ENCODE measurements at regions not wholly inside any gene's neighbourhood (a gene's known extent, or its start where the extent isn't known, plus 50 kb on each side); places are given as distances from the start of the nearest gene placed in this dataset.

- no peak for DNase-seq (ENCODE audit: low spot score in 2 of 2)
- Mint-ChIP-seq H3K4me1 (no peaks in the 10 kb centered on the region), H3K9me3 (peaks cover 6% of the 10 kb centered on the region), H3K36me3 (no peaks in the 10 kb centered on the region), H3K27ac (no peak overlapping the region), H3K4me3 (no peak overlapping the region)
- ATAC-seq: no peak
These were observed 318.5 kb downstream of the BLID start for GRCh38 chr11:121797496-121797895.

- Mint-ChIP-seq H3K36me3 (no peaks in the 10 kb centered on the region), H3K9me3 (peaks cover 6% of the 10 kb centered on the region), H3K4me3 (no peak overlapping the region), H3K4me1 (no peaks in the 10 kb centered on the region), H3K27ac (no peak overlapping the region)
- DNase-seq (ENCODE audit: low spot score in 2 of 2) (no peak), ATAC-seq (no peak)
These were observed 320.8 kb downstream of the BLID start for GRCh38 chr11:121795174-121795573.

- H3K36me3 Mint-ChIP-seq: no peaks in the 10 kb centered on the region
- H3K27ac Mint-ChIP-seq: no peak overlapping the region
- peaks cover 5% of the 10 kb centered on the region for H3K9me3 Mint-ChIP-seq
- ATAC-seq: no peak
- no peak overlapping the region for H3K4me3 Mint-ChIP-seq
- no peaks in the 10 kb centered on the region for H3K4me1 Mint-ChIP-seq
- DNase-seq (ENCODE audit: low spot score in 2 of 2): no peak
These were observed 321.3 kb downstream of the BLID start for GRCh38 chr11:121794671-121795141.

GRCh38 chr11:121793916-121794315 is 322.1 kb downstream of the BLID start:
- H3K4me1 Mint-ChIP-seq: no peaks in the 10 kb centered on the region
- ATAC-seq (no peak), DNase-seq (ENCODE audit: low spot score in 2 of 2) (no peak)
- no peak overlapping the region for H3K4me3 Mint-ChIP-seq
- peaks cover 5% of the 10 kb centered on the region for H3K9me3 Mint-ChIP-seq
- no peaks in the 10 kb centered on the region for H3K36me3 Mint-ChIP-seq
- no peak overlapping the region for H3K27ac Mint-ChIP-seq

- no peaks in the 10 kb centered on the region for H3K4me1 Mint-ChIP-seq
- no peak overlapping the region for H3K27ac Mint-ChIP-seq
- ATAC-seq (no peak), DNase-seq (ENCODE audit: low spot score in 2 of 2) (no peak)
- H3K9me3 Mint-ChIP-seq: peaks cover 5% of the 10 kb centered on the region
- no peak overlapping the region for H3K4me3 Mint-ChIP-seq
- no peaks in the 10 kb centered on the region for H3K36me3 Mint-ChIP-seq
These were observed 322.7 kb downstream of the BLID start for GRCh38 chr11:121793291-121793690.

- ATAC-seq (no peak), DNase-seq (ENCODE audit: low spot score in 2 of 2) (no peak)
- no peaks in the 10 kb centered on the region for H3K36me3 Mint-ChIP-seq
- H3K4me1 Mint-ChIP-seq: no peaks in the 10 kb centered on the region
- H3K4me3 Mint-ChIP-seq: no peak overlapping the region
- H3K27ac Mint-ChIP-seq: no peak overlapping the region
- peaks cover 7% of the 10 kb centered on the region for H3K9me3 Mint-ChIP-seq
These were observed 323.8 kb downstream of the BLID start for GRCh38 chr11:121792185-121792584.

GRCh38 chr11:121790430-121790829 is 325.6 kb downstream of the BLID start:
- Mint-ChIP-seq H3K9me3 (peaks cover 13% of the 10 kb centered on the region), H3K4me3 (no peak overlapping the region), H3K4me1 (no peaks in the 10 kb centered on the region), H3K36me3 (no peaks in the 10 kb centered on the region), H3K27ac (no peak overlapping the region)
- no peak for DNase-seq (ENCODE audit: low spot score in 2 of 2)
- no peak for ATAC-seq

GRCh38 chr11:121780971-121781370 is 328.2 kb upstream of the SORL1-AS1 start:
- no peaks in the 10 kb centered on the region for H3K36me3 Mint-ChIP-seq
- peaks cover 5% of the 10 kb centered on the region for H3K9me3 Mint-ChIP-seq
- no peaks in the 10 kb centered on the region for H3K4me1 Mint-ChIP-seq
- no peak overlapping the region for H3K27ac Mint-ChIP-seq
- DNase-seq (ENCODE audit: low spot score in 2 of 2) (no peak), ATAC-seq (no peak)
- no peak overlapping the region for H3K4me3 Mint-ChIP-seq

GRCh38 chr11:121777056-121777455 is 324.3 kb upstream of the SORL1-AS1 start:
- ATAC-seq (no peak), DNase-seq (ENCODE audit: low spot score in 2 of 2) (no peak)
- no peaks in the 10 kb centered on the region for H3K9me3 Mint-ChIP-seq
- no peak overlapping the region for H3K4me3 Mint-ChIP-seq
- H3K36me3 Mint-ChIP-seq: no peaks in the 10 kb centered on the region
- no peak overlapping the region for H3K27ac Mint-ChIP-seq
- no peaks in the 10 kb centered on the region for H3K4me1 Mint-ChIP-seq

- DNase-seq (ENCODE audit: low spot score in 2 of 2) (no peak), ATAC-seq (no peak)
- Mint-ChIP-seq H3K27ac (no peak overlapping the region), H3K4me3 (no peak overlapping the region), H3K36me3 (no peaks in the 10 kb centered on the region), H3K9me3 (no peaks in the 10 kb centered on the region), H3K4me1 (no peaks in the 10 kb centered on the region)
These were observed 322.5 kb upstream of the SORL1-AS1 start for GRCh38 chr11:121775276-121775675.

GRCh38 chr11:121773076-121773475 is 320.3 kb upstream of the SORL1-AS1 start:
- Mint-ChIP-seq H3K36me3 (no peaks in the 10 kb centered on the region), H3K27ac (no peak overlapping the region), H3K4me1 (no peaks in the 10 kb centered on the region), H3K9me3 (no peaks in the 10 kb centered on the region), H3K4me3 (no peak overlapping the region)
- ATAC-seq (no peak), DNase-seq (ENCODE audit: low spot score in 2 of 2) (no peak)

- no peak overlapping the region for H3K4me3 Mint-ChIP-seq
- no peak overlapping the region for H3K27ac Mint-ChIP-seq
- no peaks in the 10 kb centered on the region for H3K9me3 Mint-ChIP-seq
- no peaks in the 10 kb centered on the region for H3K36me3 Mint-ChIP-seq
- no peaks in the 10 kb centered on the region for H3K4me1 Mint-ChIP-seq
- ATAC-seq (no peak), DNase-seq (ENCODE audit: low spot score in 2 of 2) (no peak)
These were observed 318.3 kb upstream of the SORL1-AS1 start for GRCh38 chr11:121770939-121771595.

GRCh38 chr11:121769191-121769590 is 316.4 kb upstream of the SORL1-AS1 start:
- no peak overlapping the region for H3K27ac Mint-ChIP-seq
- ATAC-seq: no peak
- H3K9me3 Mint-ChIP-seq: no peaks in the 10 kb centered on the region
- DNase-seq (ENCODE audit: low spot score in 2 of 2): no peak
- H3K4me1 Mint-ChIP-seq: no peaks in the 10 kb centered on the region
- H3K36me3 Mint-ChIP-seq: no peaks in the 10 kb centered on the region
- no peak overlapping the region for H3K4me3 Mint-ChIP-seq

GRCh38 chr11:121767433-121767832 is 314.7 kb upstream of the SORL1-AS1 start:
- H3K4me1 Mint-ChIP-seq: no peaks in the 10 kb centered on the region
- no peaks in the 10 kb centered on the region for H3K9me3 Mint-ChIP-seq
- ATAC-seq: peak; percentile 40
- DNase-seq (ENCODE audit: low spot score in 2 of 2): no peak
- no peaks in the 10 kb centered on the region for H3K36me3 Mint-ChIP-seq
- H3K27ac Mint-ChIP-seq: no peak overlapping the region
- no peak overlapping the region for H3K4me3 Mint-ChIP-seq

- Mint-ChIP-seq H3K27ac (no peak overlapping the region), H3K36me3 (no peaks in the 10 kb centered on the region), H3K4me1 (no peaks in the 10 kb centered on the region), H3K9me3 (no peaks in the 10 kb centered on the region), H3K4me3 (no peak overlapping the region)
- DNase-seq (ENCODE audit: low spot score in 2 of 2) (no peak), ATAC-seq (no peak)
These were observed 314.2 kb upstream of the SORL1-AS1 start for GRCh38 chr11:121766991-121767390.

GRCh38 chr11:121766166-121766565 is 313.4 kb upstream of the SORL1-AS1 start:
- Mint-ChIP-seq H3K36me3 (no peaks in the 10 kb centered on the region), H3K9me3 (no peaks in the 10 kb centered on the region), H3K4me3 (no peak overlapping the region), H3K27ac (no peak overlapping the region), H3K4me1 (no peaks in the 10 kb centered on the region)
- ATAC-seq (no peak), DNase-seq (ENCODE audit: low spot score in 2 of 2) (no peak)

- Mint-ChIP-seq H3K4me1 (no peaks in the 10 kb centered on the region), H3K27ac (no peak overlapping the region), H3K36me3 (no peaks in the 10 kb centered on the region), H3K4me3 (no peak overlapping the region), H3K9me3 (no peaks in the 10 kb centered on the region)
- DNase-seq (ENCODE audit: low spot score in 2 of 2): no peak
- ATAC-seq: no peak
These were observed 310.8 kb upstream of the SORL1-AS1 start for GRCh38 chr11:121763526-121763925.
